Activated CD4-positive, alpha-beta T cell treated with anti-CD3 and anti-CD28 coated beads, Interleukin-2, Interleukin-6, amounts not matched to agents 100 ng/mL and 50 ng/mL, durations not matched to agents 16 hours and 8 hours (primary cell): ENCODE measurements at regions not wholly inside any gene's neighbourhood (a gene's known extent, or its start where the extent isn't known, plus 50 kb on each side); places are given as distances from the start of the nearest gene placed in this dataset.
"Not testable (repeated sequence)": the region's sequence is repeated elsewhere in the genome, so short reads cannot be mapped to it uniquely, and the experiment has no call there.

ENCODE experiments used
- DNase-seq: peaks from one replicate; pipeline ENCODE4 v3.0.0-alpha.2; 2020

DNA sequence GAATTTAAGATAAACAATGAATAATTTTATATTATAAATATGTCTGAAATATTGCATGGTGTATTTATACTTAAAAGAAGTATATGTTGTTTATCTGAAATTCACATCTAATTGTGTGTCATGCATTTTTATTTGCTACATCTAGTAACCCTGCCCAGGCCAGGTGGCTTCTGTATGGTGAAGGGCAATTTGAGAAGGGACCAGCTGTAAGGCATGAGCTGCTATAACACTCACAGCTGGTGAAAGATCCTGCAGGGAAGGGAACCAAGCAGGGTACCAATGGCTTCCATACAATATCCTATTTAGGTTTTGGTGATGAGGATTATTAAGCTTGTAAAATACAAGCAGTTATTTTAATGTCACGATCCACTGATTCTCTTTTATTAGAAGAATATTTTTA lies 921.8 kb upstream of the GJE1 start:
- DNase-seq, result no peak

DNA sequence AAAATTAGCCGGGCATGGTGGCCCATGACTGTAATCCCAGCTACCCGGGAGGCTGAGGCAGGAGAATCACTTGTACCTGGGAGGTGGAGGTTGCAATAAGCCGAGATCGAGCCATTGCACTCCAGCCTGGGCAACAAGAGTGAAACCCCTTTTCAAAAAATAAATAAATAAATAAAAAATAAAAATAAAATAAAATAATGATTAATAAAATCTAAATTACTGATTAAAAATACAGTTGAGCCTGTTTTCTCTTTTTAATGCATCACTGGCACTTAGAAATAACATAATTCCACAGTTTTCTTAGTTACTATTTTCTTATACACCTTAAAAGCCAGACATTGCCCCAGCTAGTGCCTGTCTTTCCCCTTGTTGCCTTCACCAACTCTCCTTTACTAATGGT lies 922.8 kb upstream of the GJE1 start:
- no peak for DNase-seq

DNA sequence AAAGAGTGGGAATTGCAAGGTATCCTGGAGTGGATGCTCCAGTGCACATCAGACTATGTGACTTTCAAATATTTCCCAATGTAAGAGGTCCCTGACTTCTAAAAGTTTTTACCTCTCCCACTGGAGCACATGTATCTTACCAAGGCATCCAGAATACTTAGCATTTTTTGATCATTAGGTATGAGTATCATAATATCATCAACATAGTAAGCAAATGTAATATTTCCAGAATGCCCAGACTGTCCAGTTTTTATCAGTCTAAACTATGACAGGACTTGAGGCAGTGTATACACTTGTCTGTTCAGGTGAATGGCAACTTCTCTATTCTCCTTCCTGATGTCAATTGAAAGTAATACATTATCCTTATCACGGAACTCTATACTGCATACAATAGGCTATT lies 924.6 kb upstream of the GJE1 start:
- no peak for DNase-seq

DNA sequence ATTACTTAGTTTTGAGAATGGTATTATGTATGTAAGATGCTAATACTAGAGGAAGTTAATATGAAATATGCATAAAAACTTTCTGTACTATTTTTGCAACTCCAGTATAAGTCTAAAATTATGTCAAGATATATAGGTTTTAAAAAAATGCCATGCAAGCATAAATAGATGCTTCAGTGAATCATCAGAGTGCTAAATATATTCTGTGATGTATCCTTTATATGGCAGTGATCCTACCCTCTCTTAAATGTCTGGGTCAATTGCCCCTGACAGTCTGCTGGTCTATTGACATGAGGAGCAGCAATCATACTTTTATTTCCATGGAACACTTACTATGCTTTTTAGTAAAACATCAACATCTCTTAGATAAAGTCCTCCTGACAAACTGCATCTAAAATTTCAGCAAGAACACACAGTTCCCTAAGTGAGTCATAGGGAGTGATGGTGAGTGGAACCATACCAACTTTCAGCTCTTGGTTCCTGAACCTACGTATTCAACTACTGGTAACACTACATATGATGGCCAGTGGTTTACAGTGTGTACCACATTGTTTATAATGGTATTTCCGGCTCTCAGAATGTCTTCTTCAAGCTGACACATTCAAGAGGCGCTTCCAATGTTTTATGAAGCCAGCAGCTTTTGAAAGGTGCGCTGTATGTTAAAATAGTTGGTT lies 928.7 kb upstream of the GJE1 start:
- no peak for DNase-seq

DNA sequence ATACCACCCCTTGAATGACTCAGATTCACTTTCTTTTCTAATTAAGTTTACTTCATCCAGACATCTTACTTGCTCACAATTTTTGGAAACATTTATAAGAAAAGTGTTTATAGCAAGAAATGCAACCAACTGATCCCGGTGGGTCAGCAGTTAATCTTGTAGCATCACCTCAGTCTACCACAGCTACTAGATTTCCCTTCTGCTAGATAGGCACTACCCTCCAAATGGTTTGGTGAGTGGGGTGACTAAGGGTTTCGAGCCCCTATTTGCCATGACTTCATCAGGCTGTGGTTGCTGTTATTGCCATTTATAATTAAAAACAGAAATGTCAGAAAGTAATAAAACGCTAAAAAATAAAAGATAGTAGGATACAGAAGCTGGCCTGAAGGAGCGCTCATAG lies 930.1 kb upstream of the GJE1 start:
- no peak for DNase-seq

DNA sequence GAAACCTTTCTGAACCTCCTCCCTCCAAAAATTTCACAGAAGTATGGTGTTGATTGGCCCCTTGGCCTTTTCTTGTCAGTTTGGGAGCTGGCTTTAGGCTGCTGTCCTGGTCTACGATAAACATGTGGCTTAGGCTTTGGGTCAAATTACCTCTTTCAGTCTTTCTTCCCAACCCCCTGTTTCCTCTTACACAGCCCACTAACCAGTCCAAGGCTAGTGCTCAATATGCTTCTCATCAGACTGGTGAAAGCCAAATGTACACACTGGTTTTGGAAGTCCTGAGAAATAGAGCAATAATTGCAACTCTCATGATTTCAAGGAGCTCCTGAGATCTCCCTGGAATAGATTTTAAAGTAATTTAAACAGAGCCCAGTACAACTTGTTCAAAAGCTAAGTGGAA lies 933.7 kb upstream of the GJE1 start:
- DNase-seq, result no peak

DNA sequence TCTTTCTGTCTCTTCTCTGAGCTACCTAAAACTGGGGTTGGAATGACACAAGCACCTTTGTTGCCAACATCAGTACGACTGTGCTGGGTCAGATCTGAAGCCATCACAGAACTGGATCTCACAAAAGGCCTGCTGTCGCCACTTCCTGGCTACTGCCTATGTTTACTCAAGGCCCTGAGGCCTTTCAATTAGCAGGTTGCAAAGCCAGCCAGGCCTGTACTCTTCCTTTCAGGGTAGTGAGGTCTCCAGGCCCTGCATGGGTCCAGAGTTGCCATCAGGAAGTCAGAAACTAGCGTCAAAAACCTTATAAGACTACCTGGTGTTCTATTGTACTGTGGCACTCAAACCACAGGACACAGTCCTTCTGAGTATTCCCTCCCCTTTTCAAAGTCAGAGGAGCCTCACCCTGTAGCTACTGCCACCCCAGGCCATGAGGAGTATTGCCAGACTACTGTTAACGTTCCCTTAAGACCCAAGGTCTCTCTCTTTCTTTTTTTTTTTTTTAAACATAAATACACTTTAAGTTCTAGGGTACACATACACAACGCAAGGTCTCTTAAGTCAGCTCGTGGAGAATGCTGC lies 937.4 kb upstream of the GJE1 start:
- DNase-seq, result no peak

DNA sequence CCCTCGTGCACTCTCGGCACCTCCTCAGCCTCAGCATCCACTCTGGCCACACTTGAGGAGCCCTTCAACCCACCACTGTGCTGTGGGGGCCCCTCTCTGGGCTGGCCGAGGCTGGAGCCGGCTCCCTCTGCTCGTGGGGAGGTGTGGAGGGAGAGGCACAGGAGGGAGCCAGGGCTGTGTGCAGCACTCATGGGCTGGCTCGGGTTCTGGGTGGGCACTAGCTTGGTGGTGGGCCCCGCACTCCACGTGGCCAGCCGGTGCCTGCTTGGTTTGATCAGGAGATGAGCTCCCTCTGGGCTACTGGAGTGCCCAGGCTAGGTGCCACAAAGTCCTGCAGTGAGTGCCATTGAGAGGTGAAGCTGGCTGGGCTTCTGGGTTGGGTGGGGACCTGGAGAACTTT lies 949.4 kb upstream of the GJE1 start:
- DNase-seq, result no peak

DNA sequence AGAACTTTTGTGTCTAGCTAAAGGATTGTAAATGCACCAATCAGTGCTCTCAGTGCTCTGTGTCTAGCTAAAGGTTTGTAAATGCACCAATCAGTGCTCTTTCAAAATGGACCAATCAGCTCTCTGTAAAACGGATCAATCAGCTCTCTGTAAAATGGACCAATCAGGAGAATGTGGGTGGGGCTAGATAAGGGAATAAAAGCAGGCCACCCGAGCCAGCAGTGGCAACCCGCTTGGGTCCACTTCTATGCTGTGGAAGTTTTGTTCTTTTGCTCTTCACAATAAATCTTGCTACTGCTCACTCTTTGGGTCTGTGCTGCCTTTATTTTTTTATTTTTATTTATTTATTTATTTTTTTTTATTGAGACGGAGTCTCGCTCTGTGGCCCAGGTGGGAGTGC lies 957.3 kb upstream of the GJE1 start:
- not testable (repeated sequence) for DNase-seq

DNA sequence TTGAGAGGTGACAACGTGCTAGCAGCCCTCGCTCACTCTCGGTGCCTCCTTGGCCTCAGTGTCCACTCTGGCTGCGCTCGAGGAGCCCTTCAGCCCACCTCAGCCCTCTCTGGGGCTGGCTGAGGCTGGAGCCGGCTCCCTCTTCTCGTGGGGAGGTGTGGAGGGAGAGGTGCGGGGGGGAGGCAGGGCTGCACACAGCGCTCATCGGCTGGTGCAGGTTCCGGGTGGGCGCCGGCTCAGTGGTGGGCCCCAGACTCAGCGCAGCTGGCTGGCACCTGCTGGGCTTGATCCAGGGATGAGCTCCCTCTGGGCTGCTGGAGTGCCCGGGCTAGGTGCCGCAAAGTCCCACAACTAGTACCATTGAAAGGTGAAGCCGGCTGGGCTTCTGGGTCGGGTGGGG lies 957.8 kb upstream of the GJE1 start:
- DNase-seq, result no peak

DNA sequence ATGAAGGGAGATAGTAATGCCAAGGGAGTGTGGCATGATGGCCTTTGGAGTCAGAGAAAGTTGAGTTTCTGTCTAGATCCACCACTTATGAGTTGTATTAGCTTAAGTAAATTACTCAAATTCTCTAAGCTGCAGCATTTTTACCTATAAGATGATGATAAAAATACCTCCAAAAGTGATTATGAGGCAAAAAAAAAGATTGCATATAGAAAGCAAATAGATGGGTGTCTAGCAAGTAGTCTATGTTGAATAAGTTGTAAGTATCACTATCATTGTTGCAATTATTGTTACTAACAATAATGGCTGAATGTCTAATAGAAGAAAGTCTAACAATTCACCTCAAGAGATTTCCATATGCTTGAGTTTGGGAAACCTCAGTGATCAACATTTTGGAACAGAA lies 959.2 kb upstream of the GJE1 start:
- no peak for DNase-seq

DNA sequence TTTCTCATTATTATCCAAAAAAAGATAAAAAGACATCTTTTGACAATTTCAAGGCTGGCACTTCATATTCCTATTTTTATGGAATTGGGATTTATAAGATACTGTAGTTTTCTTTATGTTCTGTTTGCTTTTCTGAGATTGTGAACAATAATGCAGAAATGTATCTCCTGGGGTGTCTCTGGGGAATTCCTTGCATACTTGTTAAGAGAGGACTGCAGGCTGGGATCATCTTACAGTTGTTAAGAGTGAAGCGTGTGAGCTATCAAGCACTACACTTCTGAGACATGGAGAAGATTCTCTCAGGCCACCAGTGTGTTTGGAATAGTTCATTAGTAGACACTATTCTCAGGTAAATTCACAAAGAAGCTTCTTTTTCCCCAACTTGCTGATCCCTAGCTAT lies 963.3 kb upstream of the GJE1 start:
- no peak for DNase-seq

DNA sequence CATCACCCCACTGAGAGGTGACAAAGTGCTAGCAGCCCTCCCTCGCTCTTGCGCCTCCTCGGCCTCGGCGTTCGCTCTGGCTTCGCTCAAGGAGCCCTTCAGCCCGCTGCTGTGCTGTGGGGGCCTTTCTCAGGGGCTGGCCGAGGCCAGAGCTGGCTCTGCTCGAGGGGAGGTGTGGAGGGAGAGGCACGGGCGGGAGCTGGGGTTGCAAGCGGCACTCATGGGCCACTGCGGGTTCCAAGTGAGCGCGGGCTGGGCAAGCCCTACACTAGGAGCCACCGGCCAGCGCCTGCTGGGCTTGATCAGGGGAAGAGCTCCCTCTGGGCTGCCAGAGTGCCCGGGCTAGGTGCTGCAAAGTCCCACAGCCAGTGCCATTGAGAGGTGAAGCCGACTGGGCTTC lies 964.8 kb upstream of the GJE1 start:
- no peak for DNase-seq

DNA sequence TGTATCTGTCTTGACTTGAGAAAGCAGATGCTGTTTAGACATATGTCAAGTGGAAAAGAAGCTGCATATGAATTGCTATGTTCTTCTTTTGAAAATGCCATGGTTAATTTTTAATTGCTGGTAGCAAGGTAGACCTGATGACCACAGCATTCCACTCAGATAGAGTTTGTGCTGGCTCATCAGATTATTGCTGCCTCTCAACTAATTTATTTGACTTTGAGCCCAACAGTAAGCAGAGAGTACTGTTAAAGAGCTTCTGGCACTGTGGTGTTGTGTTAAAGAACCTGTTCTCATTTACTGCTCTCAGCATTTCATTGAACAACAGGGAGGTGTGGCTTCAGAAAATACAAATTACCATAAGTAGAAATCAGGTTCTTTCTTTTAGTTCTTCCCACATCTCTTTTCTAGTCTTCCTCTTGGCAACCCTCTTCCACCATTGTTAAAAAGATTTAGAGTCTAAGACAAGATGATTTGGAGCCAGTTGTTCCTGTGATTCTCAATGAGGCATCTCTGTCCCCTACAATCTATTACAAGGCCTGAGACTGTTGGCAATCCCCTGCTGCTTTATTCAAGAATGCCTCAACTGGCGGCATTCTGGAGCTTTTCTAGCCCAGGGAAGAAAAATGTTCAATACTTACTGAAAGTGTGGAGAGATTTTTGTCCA lies 967.6 kb upstream of the GJE1 start:
- DNase-seq, result no peak

DNA sequence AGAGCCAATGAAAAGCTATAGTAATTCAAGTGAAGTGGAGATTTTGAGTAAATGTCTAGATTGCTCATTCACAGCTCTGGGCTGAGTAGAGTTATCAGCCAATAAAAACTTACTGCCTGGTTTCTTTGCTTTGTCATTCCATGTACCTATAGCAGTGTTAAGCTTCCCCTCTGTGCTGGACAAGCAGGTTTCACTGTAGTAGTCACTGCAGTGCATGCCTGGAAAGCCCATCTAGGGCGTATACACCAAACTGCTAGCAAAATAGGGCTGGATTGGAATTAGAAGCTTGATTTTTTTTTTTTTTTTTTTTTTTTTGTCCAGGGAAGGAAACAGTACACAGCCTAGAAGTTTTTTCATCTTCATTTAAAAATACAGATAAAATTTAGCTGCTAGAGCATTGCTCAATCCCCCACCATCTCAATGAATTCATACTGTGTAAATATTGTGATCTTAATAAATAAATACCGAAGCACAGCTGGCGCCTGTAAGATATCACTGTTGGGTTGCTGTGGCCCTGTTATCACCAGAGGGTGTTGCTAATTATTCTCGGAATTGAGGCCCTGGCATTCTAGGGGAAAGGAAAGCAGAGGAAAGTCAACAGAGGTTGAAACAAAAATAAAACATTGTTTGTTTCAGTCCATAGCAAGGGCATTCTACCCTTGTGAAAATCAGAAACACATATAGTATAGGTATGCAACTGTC lies 968.5 kb upstream of the GJE1 start:
- DNase-seq, result no peak

DNA sequence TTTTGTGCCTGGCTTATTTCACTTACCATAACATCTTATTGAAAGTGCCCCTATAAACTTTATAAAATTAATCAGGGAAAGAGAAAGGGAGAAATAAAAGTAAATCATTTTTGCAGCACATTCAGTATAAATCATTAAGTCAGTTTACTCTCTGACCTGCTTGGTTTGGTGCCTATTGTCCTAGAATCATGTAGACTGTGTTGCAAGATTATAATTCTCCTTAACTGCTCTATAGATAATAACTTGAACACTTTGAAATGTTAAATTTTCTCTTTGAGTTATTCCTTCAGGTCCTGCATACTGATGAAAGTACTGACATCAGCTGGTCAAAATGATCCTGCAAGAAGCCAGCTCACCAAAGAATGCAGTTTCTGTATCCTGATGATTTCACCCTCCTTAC lies 969.6 kb upstream of the GJE1 start:
- no peak for DNase-seq

DNA sequence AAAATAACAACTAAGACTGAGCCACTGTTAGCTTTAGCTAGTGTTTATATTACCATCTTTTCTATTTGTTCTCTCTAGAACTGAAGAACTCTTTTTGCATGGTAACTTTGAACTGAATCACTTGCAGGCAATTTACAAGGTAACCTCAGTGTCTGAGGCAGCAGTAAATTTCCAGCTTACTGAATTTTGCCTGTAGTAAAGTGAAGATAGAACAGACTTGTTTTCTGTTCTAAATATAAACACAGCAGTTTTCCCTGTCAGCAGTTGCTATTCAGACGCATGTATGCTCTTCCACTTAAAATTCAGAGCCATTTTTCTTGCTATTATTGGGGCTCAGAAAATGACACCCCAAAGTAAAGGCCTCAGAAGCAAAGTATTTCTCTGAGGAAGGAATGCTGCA lies 974.0 kb upstream of the GJE1 start:
- DNase-seq, result no peak

DNA sequence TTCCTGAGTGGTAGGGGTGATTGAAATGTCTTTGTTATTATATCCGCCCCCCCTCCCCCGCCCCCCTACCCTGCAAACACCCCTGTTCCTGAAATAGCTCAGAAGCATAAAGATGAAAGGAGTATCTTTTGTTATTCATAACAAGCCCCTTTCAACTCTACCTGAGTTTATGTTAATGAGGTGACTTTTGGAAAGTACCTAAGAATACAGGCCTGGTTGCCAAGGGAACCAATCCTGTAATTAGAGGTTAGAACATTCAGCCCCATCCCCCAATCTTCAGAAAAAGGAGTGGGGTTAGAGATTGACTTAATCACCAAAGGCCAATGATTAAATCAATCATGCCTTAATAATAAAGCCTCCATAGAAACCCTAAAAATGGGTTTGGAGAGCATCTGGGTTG lies 979.2 kb upstream of the GJE1 start:
- DNase-seq, result peak; percentile 32

DNA sequence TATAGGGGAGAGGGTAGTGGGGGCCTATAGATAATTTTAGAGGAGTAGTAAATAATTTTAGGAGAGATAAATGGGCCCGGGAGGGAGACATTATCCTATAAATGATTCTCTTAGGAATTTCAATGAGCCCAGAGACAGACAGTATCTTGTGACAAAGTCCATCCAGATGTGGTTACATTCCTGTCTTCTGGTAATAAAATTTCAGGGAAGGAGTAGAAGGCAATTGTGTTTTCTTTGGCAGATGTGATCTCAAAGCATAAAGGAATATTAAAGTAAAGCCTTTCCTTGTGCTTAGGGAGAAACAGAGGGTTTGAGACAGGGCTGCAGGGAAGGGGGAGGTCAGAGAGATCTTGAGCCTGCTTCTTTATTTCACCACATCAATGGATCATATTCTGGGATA lies 979.8 kb upstream of the GJE1 start:
- DNase-seq, result no peak

DNA sequence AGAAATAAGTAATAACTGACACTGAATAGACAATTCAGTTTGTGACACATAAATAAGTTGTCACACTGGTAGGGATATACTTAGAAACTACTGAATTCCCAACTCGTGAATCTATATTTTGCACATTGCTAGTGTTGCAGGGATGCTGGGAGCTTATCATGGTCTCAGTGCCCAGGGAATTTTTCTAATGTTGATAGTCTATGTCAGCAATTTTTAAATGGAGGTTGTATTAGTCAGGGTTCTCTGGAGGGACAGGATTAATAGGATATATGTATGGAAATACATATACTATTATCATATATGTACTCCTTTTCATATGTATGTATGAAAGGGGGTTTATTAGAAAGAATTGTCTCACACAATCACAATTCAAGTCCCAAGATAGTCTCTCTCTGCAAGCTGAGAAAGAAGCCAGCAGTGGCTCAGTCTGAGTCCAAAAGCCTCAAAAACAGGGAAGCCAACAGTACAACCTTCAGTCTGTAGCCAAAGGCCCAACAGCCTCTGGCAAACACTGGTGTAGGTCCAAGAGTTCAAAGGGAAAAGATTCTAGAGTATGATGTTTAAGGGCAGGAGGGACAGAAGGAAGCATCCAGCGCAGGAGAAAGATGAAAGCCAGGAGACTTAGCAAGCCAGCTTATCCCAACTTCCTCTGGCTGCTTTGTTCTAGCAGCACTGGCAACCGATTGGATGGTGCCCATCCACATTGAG lies 980.9 kb upstream of the GJE1 start:
- no peak for DNase-seq

DNA sequence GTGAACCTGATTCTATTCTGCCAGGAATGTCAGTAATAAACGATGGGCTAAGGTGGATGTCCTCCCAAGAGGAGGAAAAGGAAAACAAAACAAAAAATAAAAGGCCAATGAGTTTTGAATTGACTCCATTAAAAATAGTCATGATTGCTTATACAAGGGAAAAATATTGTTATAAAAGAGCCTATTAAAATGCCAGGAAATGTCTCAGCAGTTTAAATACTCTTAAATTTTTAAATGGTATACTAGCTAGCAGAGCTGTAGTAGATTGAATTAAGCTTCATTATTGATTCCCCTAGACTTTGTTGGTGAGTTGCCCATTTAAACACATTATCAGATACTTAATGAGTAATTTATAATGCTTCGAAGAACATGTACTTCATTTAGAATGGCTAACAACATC lies 990.9 kb upstream of the GJE1 start:
- DNase-seq, result no peak

DNA sequence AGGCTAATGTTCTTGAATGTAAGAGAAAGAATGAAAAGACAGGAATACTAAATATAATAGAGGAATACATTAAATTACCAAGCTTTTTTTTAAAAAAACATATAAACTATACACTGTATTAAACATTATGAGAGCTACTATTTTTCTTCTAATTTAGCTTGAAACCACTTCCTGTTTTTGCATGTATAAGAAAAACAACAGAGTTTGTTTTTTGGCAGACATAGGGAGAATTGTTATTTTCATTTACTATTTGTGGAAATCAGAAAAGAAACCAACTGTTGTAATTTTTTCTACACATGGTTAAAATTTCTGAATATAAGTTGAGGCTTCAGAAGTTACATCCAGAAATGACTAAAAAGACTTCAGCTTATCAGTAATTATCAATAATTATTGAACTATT lies 991.8 kb upstream of the GJE1 start:
- no peak for DNase-seq

DNA sequence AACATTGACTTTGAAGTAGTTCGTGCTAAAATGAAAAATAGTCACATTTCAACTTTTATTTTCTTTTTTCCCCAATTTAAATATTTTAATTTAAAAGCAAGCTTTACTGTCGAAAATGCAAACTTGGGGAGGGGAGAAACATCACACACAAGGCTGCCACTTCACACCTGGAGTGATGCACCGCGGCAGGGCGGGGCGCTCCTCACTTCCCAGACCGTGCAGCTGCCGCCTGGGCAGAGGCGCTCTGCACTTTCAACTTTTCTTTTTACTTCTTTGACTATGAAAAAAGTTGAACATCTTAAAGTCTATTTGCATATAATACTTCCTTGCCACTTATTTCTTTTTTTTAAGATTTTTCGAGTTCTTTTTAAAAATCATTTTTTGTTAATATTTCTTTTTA lies 993.3 kb upstream of the GJE1 start:
- no peak for DNase-seq

DNA sequence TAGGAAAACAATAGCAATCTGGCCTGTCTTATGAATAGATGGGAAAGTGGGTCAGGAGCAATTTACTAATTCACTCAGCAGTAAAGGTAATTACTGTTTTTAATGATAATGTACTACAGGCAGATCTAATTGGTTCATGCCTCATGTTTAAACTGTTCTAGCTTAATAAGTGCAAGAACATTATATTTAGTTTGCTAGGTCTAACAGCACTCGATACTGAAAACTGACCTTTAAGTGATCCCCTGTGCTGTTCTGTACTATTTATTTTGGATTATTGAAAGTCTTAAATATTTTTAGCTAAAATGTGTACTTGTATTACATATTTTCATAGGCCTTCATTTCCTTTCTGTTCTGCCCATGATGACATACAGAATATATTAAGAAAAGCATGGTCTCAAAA lies 998.0 kb upstream of the GJE1 start:
- no peak for DNase-seq
